Psoas muscle (tissue), 7 donors: ENCODE measurements at regions not wholly inside any gene's neighbourhood (a gene's known extent, or its start where the extent isn't known, plus 50 kb on each side); places are given as distances from the start of the nearest gene placed in this dataset.

Source experiments
- ATAC-seq, 4 donors: fragments of 200-7000 bp; cut with Tn5 transposase; one replicate each; pipeline ENCODE4 v1.9.1; 2020; ENCODE audit warnings: moderate library complexity in 3 of 4, mild to moderate bottlenecking in 2 of 4
- DNase-seq, 2 donors: peaks; one replicate each; pipeline ENCODE4 v3.0.0-alpha.2; 2020
- H3K27ac ChIP-seq: fragments of 200-600 bp; one replicate; pipeline ENCODE4 v1.8.0; 2022
- H3K27me3 ChIP-seq, 3 donors: fragments of 200-600 bp in 1 of 3; one replicate each; pipeline versions ENCODE4 v1.6.1 to v1.8.0; 2013 to 2022; ENCODE audit warnings: low read length in 2 of 3, mild to moderate bottlenecking in 2 of 3, moderate library complexity in 1 of 3; ENCODE audit not compliant: insufficient read depth in 3 of 3
- H3K36me3 ChIP-seq, 2 donors: fragments of 200-600 bp in 1 of 2; one replicate each; pipeline versions ENCODE4 v1.6.1 to v1.8.0; 2013 to 2022; ENCODE audit warnings: low read depth in 1 of 2, mild to moderate bottlenecking in 1 of 2, moderate library complexity in 1 of 2; ENCODE audit not compliant: insufficient read depth in 1 of 2
- H3K4me1 ChIP-seq: fragments of 200-600 bp; one replicate; pipeline ENCODE4 v1.8.0; 2022
- H3K4me3 ChIP-seq: fragments of 200-600 bp; one replicate; pipeline ENCODE4 v1.8.0; 2022; ENCODE audit warnings: mild to moderate bottlenecking
- H3K9me3 ChIP-seq: fragments of 200-600 bp; one replicate; pipeline ENCODE4 v1.8.0; 2022
- CTCF ChIP-seq: fragments of 200-600 bp; IDR thresholded peaks from one replicate; pipeline ENCODE4 v1.8.0; 2022; ENCODE audit warnings: antibody characterized with exemption
- WGBS, 3 donors: extraction: QIAGEN DNeasy Blood & Tissue Kit; methylation state at CpG; one replicate each; pipeline versions ENCODE4 v1.1.6 to v1.1.7; 2013; 5-methylcytosine and 5-hydroxymethylcytosine counted together
- intact Hi-C, 2 donors: fragments of 100-400 bp; cut with DNase I; formaldehyde crosslinking; loops; one replicate each; pipeline versions ENCODE4 v1.11.0 to v1.14.2; 2022
- donor health status: healthy with polysubstance abuse.
- donor health status: DM: no; HTN: no; CAD: no; lungs with moderate emphysema.
- donor health status: Bipolar disorder and iron deficiency.
- donor health status: healthy.
- donor health status: DM: yes; HTN: yes; CAD: no.
- donor health status: DM: no; HTN: no; CAD: no.
- donor health status: DM: yes; HTN: yes; CAD: no.

- no peak for TF ChIP-seq CTCF
- H3K9me3 ChIP-seq, result no peaks in the 10 kb centered on the region
- no peak overlapping the region for H3K27ac ChIP-seq
- DNase-seq (no peak), ATAC-seq (no peak)
- WGBS, 3 donors, result 86 to 91% (median 89%) methylated on average over 6 of the region's 6 CpGs
- no peaks in the 10 kb centered on the region for H3K27me3 ChIP-seq
- peaks cover 24% of the 10 kb centered on the region for H3K4me1 ChIP-seq
- H3K36me3 ChIP-seq, result no peaks in the 10 kb centered on the region
- intact Hi-C loops, result no loop called here
- no peak overlapping the region for H3K4me3 ChIP-seq
Measured at GRCh38 chr14:76323331-76324050, 52.4 kb upstream of the ESRRB start.

GRCh38 chr14:76324133-76324532 lies 51.8 kb upstream of the ESRRB start:
- 76 to 84% (median 82%) methylated on average over 5 of the region's 5 CpGs for WGBS, 3 donors
- no peaks in the 10 kb centered on the region for H3K27me3 ChIP-seq
- no peak overlapping the region for H3K27ac ChIP-seq
- H3K36me3 ChIP-seq, result no peaks in the 10 kb centered on the region
- no peak for TF ChIP-seq CTCF
- DNase-seq, result no peak
- no peaks in the 10 kb centered on the region for H3K9me3 ChIP-seq
- no peak for ATAC-seq
- no peak overlapping the region for H3K4me3 ChIP-seq
- intact Hi-C loops, result no loop called here
- H3K4me1 ChIP-seq, result peaks cover 24% of the 10 kb centered on the region
